ENCODE measurements at regions not wholly inside any gene's neighbourhood (a gene's known extent, or its start where the extent isn't known, plus 50 kb on each side); places are given as distances from the start of the nearest gene placed in this dataset.

- TF ChIP-seq TAF1 (IDR thresholded peaks at IDR 0.05; ENCODE audit: low read depth) (no peak), USF1 (IDR thresholded peaks at IDR 0.05) (no peak), TCF12 (IDR thresholded peaks at IDR 0.05; ENCODE audit: low read depth) (no peak)
Observed at GRCh38 chr17:14581186-14581830, 280.4 kb downstream of the HS3ST3B1 start.

All from Ishikawa (cell line).